ENCODE measurements at regions not wholly inside any gene's neighbourhood (a gene's known extent, or its start where the extent isn't known, plus 50 kb on each side); places are given as distances from the start of the nearest gene placed in this dataset.

GRCh38 chr13:73738626-73739025 lies 395.6 kb downstream of the KLF12 start:
- no peak for TF ChIP-seq TAF1 (IDR thresholded peaks at IDR 0.05; ENCODE audit: borderline replicate concordance, insufficient read depth, low read length)

- TF ChIP-seq SIN3A (IDR thresholded peaks at IDR 0.05; ENCODE audit: borderline replicate concordance, insufficient read depth, low read length) = no peak
- no peak for TF ChIP-seq POLR2AphosphoS5 (IDR thresholded peaks at IDR 0.05; ENCODE audit: low read depth, low read length)
- no peak for TF ChIP-seq TAF1 (IDR thresholded peaks at IDR 0.05; ENCODE audit: borderline replicate concordance, insufficient read depth, low read length)
These were observed 397.0 kb downstream of the KLF12 start for GRCh38 chr13:73737214-73737613.

- TF ChIP-seq REST (IDR thresholded peaks at IDR 0.05; ENCODE audit: insufficient read depth in 1 of 2, low read depth in 2 of 2, low read length in 2 of 2) (no peak), SIN3A (IDR thresholded peaks at IDR 0.05; ENCODE audit: borderline replicate concordance, insufficient read depth, low read length) (no peak), FOXP2 (optimal IDR thresholded peaks at IDR 0.05; ENCODE audit: borderline replicate concordance, extremely low read depth, extremely low read length, insufficient read depth) (no peak), POLR2AphosphoS5 (IDR thresholded peaks at IDR 0.05; ENCODE audit: low read depth, low read length) (no peak), TAF1 (IDR thresholded peaks at IDR 0.05; ENCODE audit: borderline replicate concordance, insufficient read depth, low read length) (no peak)
These were observed 400.5 kb downstream of the KLF12 start for GRCh38 chr13:73733706-73734105.

GRCh38 chr13:73732350-73732749 lies 401.9 kb downstream of the KLF12 start:
- TF ChIP-seq POLR2AphosphoS5 (IDR thresholded peaks at IDR 0.05; ENCODE audit: low read depth, low read length) = no peak
- no peak for TF ChIP-seq FOXP2 (optimal IDR thresholded peaks at IDR 0.05; ENCODE audit: borderline replicate concordance, extremely low read depth, extremely low read length, insufficient read depth)
- TF ChIP-seq REST (IDR thresholded peaks at IDR 0.05; ENCODE audit: insufficient read depth in 1 of 2, low read depth in 2 of 2, low read length in 2 of 2) = no peak
- no peak for TF ChIP-seq SIN3A (IDR thresholded peaks at IDR 0.05; ENCODE audit: borderline replicate concordance, insufficient read depth, low read length)
- TF ChIP-seq TAF1 (IDR thresholded peaks at IDR 0.05; ENCODE audit: borderline replicate concordance, insufficient read depth, low read length) = no peak

- TF ChIP-seq TAF1 (IDR thresholded peaks at IDR 0.05; ENCODE audit: borderline replicate concordance, insufficient read depth, low read length) (no peak), SIN3A (IDR thresholded peaks at IDR 0.05; ENCODE audit: borderline replicate concordance, insufficient read depth, low read length) (no peak), POLR2AphosphoS5 (IDR thresholded peaks at IDR 0.05; ENCODE audit: low read depth, low read length) (no peak), REST (IDR thresholded peaks at IDR 0.05; ENCODE audit: insufficient read depth in 1 of 2, low read depth in 2 of 2, low read length in 2 of 2) (no peak), FOXP2 (optimal IDR thresholded peaks at IDR 0.05; ENCODE audit: borderline replicate concordance, extremely low read depth, extremely low read length, insufficient read depth) (no peak)
These were observed 402.6 kb downstream of the KLF12 start for GRCh38 chr13:73731564-73731963.

- TF ChIP-seq SIN3A (IDR thresholded peaks at IDR 0.05; ENCODE audit: borderline replicate concordance, insufficient read depth, low read length) (no peak), REST (IDR thresholded peaks at IDR 0.05; ENCODE audit: insufficient read depth in 1 of 2, low read depth in 2 of 2, low read length in 2 of 2) (no peak), POLR2AphosphoS5 (IDR thresholded peaks at IDR 0.05; ENCODE audit: low read depth, low read length) (no peak), FOXP2 (optimal IDR thresholded peaks at IDR 0.05; ENCODE audit: borderline replicate concordance, extremely low read depth, extremely low read length, insufficient read depth) (no peak), TAF1 (IDR thresholded peaks at IDR 0.05; ENCODE audit: borderline replicate concordance, insufficient read depth, low read length) (no peak)
These were observed 404.2 kb downstream of the KLF12 start for GRCh38 chr13:73730014-73730413.

All from PFSK-1 (cell line).